Gastroesophageal sphincter (tissue), 3 donors: ENCODE measurements at regions not wholly inside any gene's neighbourhood (a gene's known extent, or its start where the extent isn't known, plus 50 kb on each side); places are given as distances from the start of the nearest gene placed in this dataset.

Source experiments
- POLR2A ChIP-seq, 2 donors: fragments of 450-650 bp; IDR thresholded peaks; one replicate each; pipeline ENCODE4 v1.6.1; 2017; ENCODE audit warnings: antibody characterized with exemption in 2 of 2, mild to moderate bottlenecking in 2 of 2, moderate library complexity in 1 of 2
- TF ChIP-seq, protein P1 (sequence below), 4 experiments: fragments of 200-600 bp in 2 of 4; fragments of 450-650 bp in 2 of 4; sonication (generic) in 1 of 4; IDR thresholded peaks; one replicate each; pipeline ENCODE4 v1.5.1; 2017 to 2019; ENCODE audit warnings: antibody characterized with exemption in 4 of 4, mild to moderate bottlenecking in 2 of 4, moderate library complexity in 2 of 4

DNA sequence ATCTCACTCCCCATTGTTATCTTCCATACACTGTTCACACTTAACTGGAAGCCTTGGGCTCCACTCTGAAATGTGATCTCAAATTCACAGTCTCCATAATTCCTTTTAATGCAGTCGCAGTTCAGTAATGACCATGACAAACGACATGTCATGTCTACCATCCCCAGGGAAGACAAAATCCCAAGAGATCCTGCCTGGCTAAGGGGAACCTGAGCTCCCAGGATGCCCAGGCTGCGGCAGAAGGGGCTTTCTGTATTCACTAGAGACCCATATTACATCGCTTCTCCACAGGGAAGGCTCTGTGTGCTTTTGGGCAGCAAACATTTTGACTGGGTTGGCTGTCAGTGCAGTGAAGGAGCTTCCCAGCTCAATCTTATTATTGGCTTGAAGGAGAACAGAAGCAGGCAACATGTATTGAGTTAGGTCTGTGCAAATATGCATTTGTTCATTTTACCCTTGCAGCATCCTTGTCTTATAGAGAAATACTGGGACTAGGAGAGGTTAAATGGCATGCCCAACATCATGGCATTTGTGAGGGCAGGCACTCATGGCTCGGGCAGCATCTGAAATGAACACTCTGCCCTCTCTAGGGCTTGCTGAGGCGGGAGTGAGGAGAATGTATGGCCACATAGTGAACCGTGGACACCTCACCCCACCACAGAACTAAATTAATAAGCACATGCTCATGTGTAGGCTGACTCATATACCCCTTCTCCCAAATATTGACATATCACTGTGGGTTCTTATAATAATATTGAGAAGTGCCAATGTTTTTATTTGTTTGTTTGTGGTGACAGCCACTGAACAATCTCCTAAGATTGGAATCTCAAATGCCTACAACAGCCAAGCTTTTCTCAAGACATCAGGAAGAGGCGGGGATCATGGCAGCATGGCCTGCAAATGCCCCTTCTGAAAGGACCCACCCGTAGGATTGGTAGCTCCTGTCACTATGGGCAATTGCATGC is 141.6 kb upstream of the FOXB1 start:
- TF ChIP-seq, protein P1, sequence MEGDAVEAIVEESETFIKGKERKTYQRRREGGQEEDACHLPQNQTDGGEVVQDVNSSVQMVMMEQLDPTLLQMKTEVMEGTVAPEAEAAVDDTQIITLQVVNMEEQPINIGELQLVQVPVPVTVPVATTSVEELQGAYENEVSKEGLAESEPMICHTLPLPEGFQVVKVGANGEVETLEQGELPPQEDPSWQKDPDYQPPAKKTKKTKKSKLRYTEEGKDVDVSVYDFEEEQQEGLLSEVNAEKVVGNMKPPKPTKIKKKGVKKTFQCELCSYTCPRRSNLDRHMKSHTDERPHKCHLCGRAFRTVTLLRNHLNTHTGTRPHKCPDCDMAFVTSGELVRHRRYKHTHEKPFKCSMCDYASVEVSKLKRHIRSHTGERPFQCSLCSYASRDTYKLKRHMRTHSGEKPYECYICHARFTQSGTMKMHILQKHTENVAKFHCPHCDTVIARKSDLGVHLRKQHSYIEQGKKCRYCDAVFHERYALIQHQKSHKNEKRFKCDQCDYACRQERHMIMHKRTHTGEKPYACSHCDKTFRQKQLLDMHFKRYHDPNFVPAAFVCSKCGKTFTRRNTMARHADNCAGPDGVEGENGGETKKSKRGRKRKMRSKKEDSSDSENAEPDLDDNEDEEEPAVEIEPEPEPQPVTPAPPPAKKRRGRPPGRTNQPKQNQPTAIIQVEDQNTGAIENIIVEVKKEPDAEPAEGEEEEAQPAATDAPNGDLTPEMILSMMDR (IDR thresholded peaks at IDR 0.05): no peak
- no peak for TF ChIP-seq POLR2A (IDR thresholded peaks at IDR 0.05)
